NCI-H2171 (cell line): ENCODE measurements at regions not wholly inside any gene's neighbourhood (a gene's known extent, or its start where the extent isn't known, plus 50 kb on each side); places are given as distances from the start of the nearest gene placed in this dataset.

Experiments used
- DNase-seq: peaks from one replicate; lab custom pipeline; 2025; lab: John Stamatoyannopoulos, UW

- DNase-seq, result no peak
Measured at GRCh38 chr1:213874789-213875188, 113.0 kb upstream of the PROX1 start.

- DNase-seq, result no peak
Measured at GRCh38 chr1:213876531-213876930, 111.2 kb upstream of the PROX1 start.

- DNase-seq, result no peak
Measured at GRCh38 chr1:213883618-213884017, 104.2 kb upstream of the PROX1 start.

GRCh38 chr1:213884402-213884801, 103.4 kb upstream of the PROX1 start:
- no peak for DNase-seq

- no peak for DNase-seq
Measured at GRCh38 chr1:213884942-213885341, 102.8 kb upstream of the PROX1 start.

- no peak for DNase-seq
Measured at GRCh38 chr1:213887842-213888241, 99.9 kb upstream of the PROX1 start.

GRCh38 chr1:213891989-213892902, 95.5 kb upstream of the PROX1 start:
- no peak for DNase-seq

GRCh38 chr1:213898684-213899083, 89.1 kb upstream of the PROX1 start:
- no peak for DNase-seq

- DNase-seq, result no peak
Measured at GRCh38 chr1:213899413-213899812, 88.4 kb upstream of the PROX1 start.

GRCh38 chr1:213905344-213905743, 82.4 kb upstream of the PROX1 start:
- DNase-seq, result no peak

- no peak for DNase-seq
Measured at GRCh38 chr1:213908521-213908920, 79.3 kb upstream of the PROX1 start.

GRCh38 chr1:213914392-213914791, 73.4 kb upstream of the PROX1 start:
- peak; percentile 75 for DNase-seq

- DNase-seq, result no peak
Measured at GRCh38 chr1:213921311-213921710, 66.5 kb upstream of the PROX1 start.

- DNase-seq, result no peak
Measured at GRCh38 chr1:213921712-213922111, 66.1 kb upstream of the PROX1 start.

- DNase-seq, result no peak
Measured at GRCh38 chr1:213925531-213926182, 62.1 kb upstream of the PROX1 start.

- no peak for DNase-seq
Measured at GRCh38 chr1:213927846-213928245, 59.9 kb upstream of the PROX1 start.

GRCh38 chr1:213929398-213929797, 58.4 kb upstream of the PROX1 start:
- no peak for DNase-seq

- no peak for DNase-seq
Measured at GRCh38 chr1:213931836-213932235, 55.9 kb upstream of the PROX1 start.

- no peak for DNase-seq
Measured at GRCh38 chr1:213933336-213933735, 54.4 kb upstream of the PROX1 start.

- DNase-seq, result peak; percentile 25
Measured at GRCh38 chr1:213934649-213935048, 53.1 kb upstream of the PROX1 start.

- DNase-seq, result no peak
Measured at GRCh38 chr1:213936571-213936970, 51.2 kb upstream of the PROX1 start.
